IgD-negative memory B cell (primary cell): ENCODE measurements at regions not wholly inside any gene's neighbourhood (a gene's known extent, or its start where the extent isn't known, plus 50 kb on each side); places are given as distances from the start of the nearest gene placed in this dataset.
A peak's percentile ranks its signal among the peaks of the same experiment; 100 is the strongest.
"Not testable (repeated sequence)": the region's sequence is repeated elsewhere in the genome, so short reads cannot be mapped to it uniquely, and the experiment has no call there.

Experiments
- H3K27ac Mint-ChIP-seq, 3 donors: one replicate each; pipeline ENCODE4 v1.8.0; 2020 to 2022; ENCODE audit warnings: mild to moderate bottlenecking in 3 of 3, mixed read lengths in 3 of 3, moderate library complexity in 1 of 3
- H3K27me3 Mint-ChIP-seq: one replicate; pipeline ENCODE4 v1.8.0; 2021; ENCODE audit warnings: mixed read lengths
- H3K36me3 Mint-ChIP-seq: one replicate; pipeline ENCODE4 v1.8.0; 2020; ENCODE audit warnings: mild to moderate bottlenecking, mixed read lengths
- H3K4me1 Mint-ChIP-seq, 3 donors: one replicate each; pipeline ENCODE4 v1.8.0; 2020 to 2022; ENCODE audit warnings: mixed read lengths in 3 of 3, mild to moderate bottlenecking in 1 of 3
- H3K4me3 Mint-ChIP-seq, 4 donors: one replicate each; pipeline ENCODE4 v1.8.0; 2020 to 2022; ENCODE audit warnings: mild to moderate bottlenecking in 4 of 4, mixed read lengths in 4 of 4, moderate library complexity in 3 of 4
- H3K9me3 Mint-ChIP-seq, 3 donors: one replicate each; pipeline ENCODE4 v1.8.0; 2020 to 2021; ENCODE audit warnings: mixed read lengths in 3 of 3, mild to moderate bottlenecking in 1 of 3

DNA sequence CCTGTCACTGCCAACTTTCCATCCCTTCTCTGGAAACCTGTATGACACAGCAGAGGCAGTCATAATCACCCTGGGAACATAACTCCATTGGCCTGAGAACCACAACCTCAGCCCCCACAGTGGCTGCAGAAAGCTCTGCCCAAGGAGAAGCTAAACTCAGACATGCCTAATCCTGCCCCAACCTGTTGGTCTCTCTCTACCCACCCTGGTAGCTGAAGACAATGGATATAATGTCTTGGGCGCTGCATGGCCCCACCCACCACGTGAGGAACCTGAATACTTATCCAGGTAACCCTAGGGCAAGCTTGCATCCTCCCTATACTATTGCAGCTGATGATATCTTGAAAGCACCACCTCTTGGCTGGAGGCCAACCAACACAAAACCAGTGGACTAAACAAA is 225.2 kb downstream of the TEX13C start:
- Mint-ChIP-seq H3K27ac (no peak overlapping the region), H3K4me1 (no peaks in the 10 kb centered on the region), H3K36me3 (no peaks in the 10 kb centered on the region), H3K27me3 (no peaks in the 10 kb centered on the region), H3K9me3 (peaks cover 0 to 10% (median 8%) of the 10 kb centered on the region in 3 donors), H3K4me3 (no peak overlapping the region)

DNA sequence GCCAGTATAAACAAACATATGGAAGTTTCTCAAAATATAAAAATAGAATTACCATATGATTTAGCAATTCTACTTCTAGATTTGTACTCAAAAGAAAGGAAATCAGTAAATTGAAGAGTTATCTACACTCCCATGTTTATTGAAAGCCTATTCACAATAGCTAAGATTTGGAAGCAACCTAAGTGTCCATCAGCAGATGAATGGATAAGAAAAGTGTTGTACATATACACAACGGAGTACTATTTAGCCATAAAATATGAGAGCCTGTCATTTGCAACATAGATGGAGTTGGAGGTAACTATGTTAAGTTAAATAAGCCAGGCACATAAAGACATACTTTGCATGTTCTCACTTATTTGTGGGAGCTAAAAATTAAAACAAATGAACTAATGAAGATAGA is 257.8 kb downstream of the TEX13C start:
- H3K4me1 Mint-ChIP-seq, result no peaks in the 10 kb centered on the region
- H3K27me3 Mint-ChIP-seq, result no peaks in the 10 kb centered on the region
- H3K27ac Mint-ChIP-seq, result no peak overlapping the region
- no peak overlapping the region for H3K4me3 Mint-ChIP-seq
- H3K36me3 Mint-ChIP-seq, result no peaks in the 10 kb centered on the region
- H3K9me3 Mint-ChIP-seq, result peaks cover 3 to 11% (median 6%) of the 10 kb centered on the region in 3 donors

GRCh38 chrX:125604448-125604847 is 284.8 kb downstream of the TEX13C start:
- H3K9me3 Mint-ChIP-seq, result peaks cover 2 to 5% (median 4%) of the 10 kb centered on the region in 3 donors
- no peak overlapping the region for H3K4me3 Mint-ChIP-seq
- H3K27ac Mint-ChIP-seq, result no peak overlapping the region
- H3K27me3 Mint-ChIP-seq, result no peaks in the 10 kb centered on the region
- no peaks in the 10 kb centered on the region for H3K4me1 Mint-ChIP-seq
- peaks cover 1% of the 10 kb centered on the region for H3K36me3 Mint-ChIP-seq

GRCh38 chrX:125605145-125605544 is 285.5 kb downstream of the TEX13C start:
- Mint-ChIP-seq H3K27me3 (no peaks in the 10 kb centered on the region), H3K36me3 (peaks cover 1% of the 10 kb centered on the region), H3K4me3 (no peak overlapping the region), H3K9me3 (peaks cover 0 to 2% (median 0%) of the 10 kb centered on the region in 3 donors), H3K4me1 (no peaks in the 10 kb centered on the region), H3K27ac (no peak overlapping the region)

DNA sequence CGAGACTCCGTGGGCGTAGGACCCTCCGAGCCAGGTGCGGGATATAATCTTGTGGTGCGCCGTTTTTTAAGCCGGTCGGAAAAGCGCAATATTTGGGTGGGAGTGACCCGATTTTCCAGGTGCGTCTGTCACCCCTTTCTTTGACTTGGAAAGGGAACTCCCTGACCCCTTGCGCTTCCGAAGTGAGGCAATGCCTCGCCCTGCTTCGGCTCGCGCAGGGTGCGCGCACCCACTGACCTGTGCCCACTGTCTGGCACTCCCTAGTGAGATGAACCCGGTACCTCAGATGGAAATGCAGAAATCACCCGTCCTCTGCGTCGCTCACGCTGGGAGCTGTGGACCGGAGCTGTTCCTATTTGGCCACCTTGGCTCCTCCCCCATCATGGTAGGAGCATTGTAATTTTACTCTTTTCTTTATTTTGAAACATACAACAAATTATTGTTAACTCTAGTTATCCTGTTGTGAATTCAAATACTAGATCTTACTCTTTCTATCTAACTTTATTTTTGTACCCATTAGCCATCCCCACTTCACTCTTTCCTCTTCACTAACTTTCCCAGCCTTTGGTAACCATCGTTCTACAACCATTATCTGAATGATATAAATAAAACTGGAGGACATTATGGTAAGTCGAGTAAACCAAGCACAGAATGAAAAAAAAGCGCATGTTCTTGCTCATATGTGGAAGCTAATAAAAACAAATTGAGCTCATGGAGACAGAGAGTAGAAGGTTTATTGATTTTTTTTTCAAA is 295.1 kb downstream of the TEX13C start:
- not testable (repeated sequence) for H3K27me3 Mint-ChIP-seq, H3K27ac Mint-ChIP-seq, H3K4me3 Mint-ChIP-seq, H3K4me1 Mint-ChIP-seq, H3K9me3 Mint-ChIP-seq, H3K36me3 Mint-ChIP-seq

- Mint-ChIP-seq H3K4me3 (no peak overlapping the region), H3K27me3 (no peaks in the 10 kb centered on the region), H3K36me3 (peaks cover 2% of the 10 kb centered on the region), H3K9me3 (no peaks in the 10 kb centered on the region), H3K4me1 (no peaks in the 10 kb centered on the region), H3K27ac (peak overlapping the region in 1 of 3 donors; percentile 16)
Observed at GRCh38 chrX:125620715-125621587, 301.3 kb downstream of the TEX13C start.

DNA sequence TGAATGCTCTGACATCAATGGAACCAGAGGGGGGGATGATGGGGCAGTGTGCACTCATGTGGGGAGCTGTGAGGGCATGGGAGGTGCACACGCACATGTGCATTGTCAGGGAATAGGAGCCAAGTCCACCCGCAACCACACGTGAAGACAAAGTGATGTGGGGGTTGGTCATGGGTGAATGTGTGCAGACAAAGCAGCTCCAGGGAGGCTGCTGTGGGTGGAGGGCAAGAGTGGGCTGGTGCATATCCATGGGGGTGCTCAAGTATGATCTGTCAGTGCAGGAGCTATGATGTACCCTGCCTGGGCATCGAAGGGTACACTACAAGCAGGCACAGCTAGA is 301.9 kb downstream of the TEX13C start:
- Mint-ChIP-seq H3K4me3 (peak overlapping the region in 1 of 4 donors; percentile 16), H3K27me3 (no peaks in the 10 kb centered on the region), H3K4me1 (no peaks in the 10 kb centered on the region), H3K27ac (peak overlapping the region in 1 of 3 donors; percentile 16), H3K9me3 (no peaks in the 10 kb centered on the region), H3K36me3 (peaks cover 2% of the 10 kb centered on the region)

GRCh38 chrX:125622899-125623298 is 303.2 kb downstream of the TEX13C start:
- Mint-ChIP-seq H3K4me3 (no peak overlapping the region), H3K27me3 (no peaks in the 10 kb centered on the region), H3K27ac (no peak overlapping the region), H3K4me1 (no peaks in the 10 kb centered on the region), H3K36me3 (peaks cover 2% of the 10 kb centered on the region), H3K9me3 (peaks cover 0 to 2% (median 0%) of the 10 kb centered on the region in 3 donors)

DNA sequence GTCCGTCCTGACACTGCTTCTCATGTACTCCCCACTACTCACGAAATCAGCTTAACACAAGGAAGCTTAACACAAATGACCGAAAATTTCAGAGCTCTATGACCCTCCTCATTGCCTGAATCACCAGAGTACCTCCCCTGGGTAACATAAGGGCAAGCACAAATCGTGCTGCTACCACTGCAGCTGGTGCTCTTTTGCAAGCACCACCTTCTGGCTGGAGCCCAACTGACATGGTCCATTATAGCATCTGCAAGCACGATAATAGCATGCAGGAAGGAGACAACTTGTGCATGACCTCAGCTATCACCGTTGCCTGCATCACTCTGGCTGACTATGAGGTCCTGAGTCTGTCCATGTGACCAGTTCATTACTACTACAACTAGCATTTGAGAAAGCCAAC is 308.0 kb downstream of the TEX13C start:
- H3K4me1 Mint-ChIP-seq, result peaks cover 0 to 2% (median 0%) of the 10 kb centered on the region in 3 donors
- H3K27ac Mint-ChIP-seq, result no peak overlapping the region
- H3K4me3 Mint-ChIP-seq, result no peak overlapping the region
- peaks cover 0 to 2% (median 2%) of the 10 kb centered on the region in 3 donors for H3K9me3 Mint-ChIP-seq
- H3K36me3 Mint-ChIP-seq, result no peaks in the 10 kb centered on the region
- no peaks in the 10 kb centered on the region for H3K27me3 Mint-ChIP-seq

DNA sequence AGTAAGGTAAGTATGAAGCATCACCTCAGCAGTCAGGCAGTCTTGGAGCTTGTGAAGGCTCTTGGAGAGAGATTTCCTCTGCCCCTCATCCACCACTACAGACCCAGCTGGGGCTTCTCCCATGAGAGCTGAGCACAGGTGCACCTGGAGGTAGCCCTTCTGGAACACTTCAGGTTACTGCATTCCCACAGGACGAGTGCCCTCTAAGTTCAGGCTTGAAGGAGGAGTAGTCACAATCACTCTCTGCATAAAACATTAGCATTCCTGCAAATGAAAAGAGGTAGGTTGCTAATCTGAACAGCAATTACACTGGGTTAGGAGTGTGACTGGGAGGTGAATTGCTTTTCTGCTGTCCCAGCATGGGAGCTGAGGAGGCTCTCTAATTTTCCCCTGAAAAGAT is 308.8 kb downstream of the TEX13C start:
- Mint-ChIP-seq H3K4me1 (peaks cover 0 to 2% (median 0%) of the 10 kb centered on the region in 3 donors), H3K27ac (no peak overlapping the region), H3K27me3 (no peaks in the 10 kb centered on the region), H3K9me3 (peaks cover 2 to 5% (median 2%) of the 10 kb centered on the region in 3 donors), H3K36me3 (no peaks in the 10 kb centered on the region), H3K4me3 (no peak overlapping the region)

- no peaks in the 10 kb centered on the region for H3K27me3 Mint-ChIP-seq
- peaks cover 2 to 16% (median 6%) of the 10 kb centered on the region in 3 donors for H3K9me3 Mint-ChIP-seq
- H3K36me3 Mint-ChIP-seq, result no peaks in the 10 kb centered on the region
- H3K4me1 Mint-ChIP-seq, result no peaks in the 10 kb centered on the region
- H3K27ac Mint-ChIP-seq, result no peak overlapping the region
- H3K4me3 Mint-ChIP-seq, result no peak overlapping the region
Observed at GRCh38 chrX:125641405-125641804, 321.7 kb downstream of the TEX13C start.

- Mint-ChIP-seq H3K4me3 (no peak overlapping the region), H3K27me3 (no peaks in the 10 kb centered on the region), H3K9me3 (peaks cover 0 to 16% (median 7%) of the 10 kb centered on the region in 3 donors), H3K4me1 (no peaks in the 10 kb centered on the region), H3K27ac (no peak overlapping the region), H3K36me3 (no peaks in the 10 kb centered on the region)
Observed at GRCh38 chrX:125646195-125646594, 326.5 kb downstream of the TEX13C start.

GRCh38 chrX:125651426-125651825 is 331.8 kb downstream of the TEX13C start:
- no peak overlapping the region for H3K4me3 Mint-ChIP-seq
- no peaks in the 10 kb centered on the region for H3K4me1 Mint-ChIP-seq
- no peak overlapping the region for H3K27ac Mint-ChIP-seq
- H3K27me3 Mint-ChIP-seq, result no peaks in the 10 kb centered on the region
- no peaks in the 10 kb centered on the region for H3K36me3 Mint-ChIP-seq
- peaks cover 0 to 3% (median 0%) of the 10 kb centered on the region in 3 donors for H3K9me3 Mint-ChIP-seq

- H3K27ac Mint-ChIP-seq, result no peak overlapping the region
- H3K4me1 Mint-ChIP-seq, result no peaks in the 10 kb centered on the region
- H3K4me3 Mint-ChIP-seq, result no peak overlapping the region
- no peaks in the 10 kb centered on the region for H3K27me3 Mint-ChIP-seq
- H3K36me3 Mint-ChIP-seq, result no peaks in the 10 kb centered on the region
- no peaks in the 10 kb centered on the region for H3K9me3 Mint-ChIP-seq
Observed at GRCh38 chrX:125654501-125654900, 334.8 kb downstream of the TEX13C start.

DNA sequence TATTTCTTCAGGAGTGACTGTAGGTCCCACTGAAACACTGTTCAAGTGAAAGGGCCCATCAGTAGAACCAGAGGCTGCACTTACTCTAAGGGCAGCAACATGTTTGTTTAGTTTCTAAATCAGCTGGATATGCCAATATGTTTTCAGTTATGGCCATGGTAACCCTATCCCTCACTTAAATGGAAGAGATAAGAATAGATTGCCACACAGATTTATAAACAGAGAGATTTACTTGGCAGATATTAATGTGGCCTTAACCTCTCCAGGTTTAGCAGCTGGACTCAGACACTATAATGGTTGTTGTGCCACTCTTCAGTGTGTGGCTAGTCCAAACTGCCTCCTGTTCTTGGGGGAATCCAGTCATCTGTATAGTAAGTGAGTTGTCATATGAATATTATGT is 354.1 kb downstream of the TEX13C start:
- H3K36me3 Mint-ChIP-seq, result no peaks in the 10 kb centered on the region

More for the DNA sequence above, 354.1 kb downstream of the TEX13C start:
- no peak overlapping the region for H3K27ac Mint-ChIP-seq
- no peaks in the 10 kb centered on the region for H3K4me1 Mint-ChIP-seq
- no peaks in the 10 kb centered on the region for H3K27me3 Mint-ChIP-seq
- peaks cover 1 to 20% (median 2%) of the 10 kb centered on the region in 3 donors for H3K9me3 Mint-ChIP-seq
- no peak overlapping the region for H3K4me3 Mint-ChIP-seq
